Aorta (tissue), 5 donors: ENCODE measurements at regions not wholly inside any gene's neighbourhood (a gene's known extent, or its start where the extent isn't known, plus 50 kb on each side); places are given as distances from the start of the nearest gene placed in this dataset.

Source experiments
- ATAC-seq: fragments of 200-7000 bp; cut with Tn5 transposase; one replicate; pipeline ENCODE4 v1.9.1; 2022; ENCODE audit warnings: moderate library complexity; ENCODE audit not compliant: low FRiP score
- DNase-seq, 2 donors: peaks; one replicate each; pipeline ENCODE4 v3.0.0-alpha.2; 2020
- H3K27ac ChIP-seq, 2 donors: one replicate each; pipeline ENCODE4 v1.5.1; 2013; ENCODE audit warnings: low read length in 2 of 2, mild to moderate bottlenecking in 2 of 2, moderate library complexity in 2 of 2, control low read depth in 1 of 2, inconsistent platforms in 1 of 2, low read depth in 1 of 2
- H3K27me3 ChIP-seq, 2 donors: one replicate each; pipeline ENCODE4 v1.6.1; 2013; ENCODE audit warnings: control low read depth in 1 of 2, low read length in 1 of 2, mild to moderate bottlenecking in 1 of 2, moderate library complexity in 1 of 2; ENCODE audit not compliant: insufficient read depth in 2 of 2, control insufficient read depth in 1 of 2
- H3K36me3 ChIP-seq, 2 donors: one replicate each; pipeline ENCODE4 v1.6.1; 2013; ENCODE audit warnings: control low read depth in 1 of 2, low read length in 1 of 2, mild to moderate bottlenecking in 1 of 2; ENCODE audit not compliant: insufficient read depth in 2 of 2, control insufficient read depth in 1 of 2
- H3K4me1 ChIP-seq, 2 donors: one replicate each; pipeline ENCODE4 v1.6.1; 2013; ENCODE audit warnings: low read length in 2 of 2, control low read depth in 1 of 2, mild to moderate bottlenecking in 1 of 2, moderate library complexity in 1 of 2; ENCODE audit not compliant: insufficient read depth in 2 of 2, control insufficient read depth in 1 of 2
- H3K4me3 ChIP-seq, 2 donors: one replicate each; pipeline ENCODE4 v1.5.1; 2013; ENCODE audit warnings: low read length in 2 of 2, control low read depth in 1 of 2, mild to moderate bottlenecking in 1 of 2
- H3K9me3 ChIP-seq: one replicate; pipeline ENCODE4 v1.6.1; 2013; ENCODE audit warnings: mild to moderate bottlenecking, low read length; ENCODE audit not compliant: control insufficient read depth
- WGBS, 2 donors: extraction: QIAGEN DNeasy Blood & Tissue Kit; methylation state at CpG; one replicate each; pipeline ENCODE4 v1.1.7; 2013; 5-methylcytosine and 5-hydroxymethylcytosine counted together
- intact Hi-C, 2 donors: fragments of 100-400 bp; cut with DNase I; formaldehyde crosslinking; loops; one replicate each; pipeline versions ENCODE4 v1.14.2 to v1.15.0; 2022
- donor health status: healthy with polysubstance abuse.
- donor health status: Bipolar disorder and iron deficiency.
- donor health status: DM: no; HTN: no; CAD: no.
- donor health status: DM: no; HTN: no; CAD: no.
- donor health status: DM: yes; HTN: yes; CAD: no.

DNA sequence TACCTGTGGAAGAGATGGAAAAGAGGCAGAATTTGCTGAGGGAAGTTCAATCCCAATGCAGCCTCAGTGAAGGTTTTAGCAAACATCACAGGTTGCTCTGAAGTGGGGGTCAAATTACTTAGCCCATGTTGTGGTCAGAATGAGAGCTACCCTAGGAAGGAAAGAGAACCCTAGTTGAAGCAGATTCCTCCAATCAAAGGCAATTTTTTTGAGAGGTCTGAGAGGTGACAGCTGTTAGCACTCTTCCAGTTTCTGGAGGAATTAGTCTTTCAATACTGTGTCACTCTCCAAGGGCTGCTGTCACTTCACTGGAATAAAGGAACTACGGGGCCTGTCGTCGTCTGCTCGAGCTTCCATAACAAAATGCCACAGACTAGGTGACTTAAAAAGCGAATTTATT lies 584.2 kb upstream of the DPPA4 start:
- DNase-seq = no peak
- no peak for ATAC-seq
- WGBS, 2 donors = 81 to 82% methylated on average over 5 of the region's 5 CpGs
- no peaks in the 10 kb centered on the region for H3K27me3 ChIP-seq
- H3K4me3 ChIP-seq = no peak overlapping the region
- no peaks in the 10 kb centered on the region for H3K4me1 ChIP-seq
- H3K9me3 ChIP-seq = peaks cover 1% of the 10 kb centered on the region
- H3K36me3 ChIP-seq = no peaks in the 10 kb centered on the region
- no peak overlapping the region for H3K27ac ChIP-seq
- intact Hi-C loops = no loop called here

DNA sequence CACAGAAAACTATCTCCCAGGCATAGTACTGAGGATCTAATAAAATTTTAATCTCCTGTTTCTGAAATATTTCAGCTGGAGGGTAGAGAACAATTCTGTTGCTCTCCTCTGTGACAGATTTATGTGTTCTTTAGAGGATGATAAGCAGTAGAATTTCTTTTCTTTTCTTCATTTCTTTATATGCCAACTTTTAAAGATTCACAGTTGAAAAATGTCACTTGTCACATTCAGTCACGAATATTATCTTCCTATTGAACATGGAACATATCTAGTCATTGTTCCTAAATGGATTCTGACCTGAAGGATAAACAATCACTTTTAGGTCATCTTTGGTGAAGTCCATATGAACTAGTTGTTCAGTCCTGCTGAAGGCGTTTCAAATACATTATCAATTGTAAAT lies 585.5 kb upstream of the DPPA4 start:
- no peak overlapping the region for H3K27ac ChIP-seq
- no peak for ATAC-seq
- intact Hi-C loops = no loop called here

GRCh38 chr3:109923431-109923830 lies 586.1 kb upstream of the DPPA4 start:
- no peak for ATAC-seq
- WGBS, 2 donors = 95 to 97% methylated on average over 3 of the region's 3 CpGs
- intact Hi-C loops = no loop called here

More for the DNA sequence above, 585.5 kb upstream of the DPPA4 start:
- no peaks in the 10 kb centered on the region for H3K36me3 ChIP-seq
- 72 to 91% methylated on average over 2 of the region's 2 CpGs for WGBS, 2 donors
- no peak for DNase-seq
- H3K27me3 ChIP-seq = no peaks in the 10 kb centered on the region
- no peak overlapping the region for H3K4me3 ChIP-seq
- H3K4me1 ChIP-seq = no peaks in the 10 kb centered on the region
- peaks cover 1% of the 10 kb centered on the region for H3K9me3 ChIP-seq

DNA sequence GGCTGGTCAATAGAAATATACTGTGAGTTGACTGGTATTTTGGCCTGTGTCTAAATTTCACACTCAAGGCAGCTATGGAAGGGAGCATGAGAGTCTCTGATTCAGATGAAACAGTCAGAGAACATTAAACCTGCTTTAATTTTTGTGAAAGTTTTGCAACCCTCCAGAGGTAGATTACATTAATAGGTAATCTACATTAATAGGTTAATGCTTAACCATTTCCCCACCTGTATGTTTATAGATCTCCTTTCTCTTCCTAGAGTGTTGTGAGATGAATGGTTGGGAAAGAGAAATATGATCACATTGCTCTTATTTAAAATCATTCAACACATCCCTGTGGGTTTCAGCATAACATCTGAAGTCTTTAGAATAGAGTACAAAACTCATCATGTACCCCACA lies 586.9 kb upstream of the DPPA4 start:
- Histone ChIP-seq H3K9me3 (peaks cover 1% of the 10 kb centered on the region), H3K4me3 (no peak overlapping the region), H3K27me3 (no peaks in the 10 kb centered on the region), H3K27ac (no peak overlapping the region), H3K4me1 (no peaks in the 10 kb centered on the region), H3K36me3 (no peaks in the 10 kb centered on the region)
- no peak for ATAC-seq
- intact Hi-C loops = no loop called here
- DNase-seq = no peak

More at GRCh38 chr3:109923431-109923830, 586.1 kb upstream of the DPPA4 start:
- Histone ChIP-seq H3K4me1 (no peaks in the 10 kb centered on the region), H3K27ac (no peak overlapping the region), H3K4me3 (no peak overlapping the region), H3K9me3 (peaks cover 1% of the 10 kb centered on the region), H3K36me3 (no peaks in the 10 kb centered on the region), H3K27me3 (no peaks in the 10 kb centered on the region)
- DNase-seq = no peak

GRCh38 chr3:109926376-109926775 lies 589.0 kb upstream of the DPPA4 start:
- H3K27ac ChIP-seq = no peak overlapping the region
- no peaks in the 10 kb centered on the region for H3K27me3 ChIP-seq
- intact Hi-C loops = no loop called here
- H3K4me1 ChIP-seq = no peaks in the 10 kb centered on the region
- H3K4me3 ChIP-seq = no peak overlapping the region
- DNase-seq = no peak
- H3K9me3 ChIP-seq = peaks cover 1% of the 10 kb centered on the region
- no peaks in the 10 kb centered on the region for H3K36me3 ChIP-seq
- no peak for ATAC-seq
- 91 to 99% methylated on average over 8 of the region's 8 CpGs for WGBS, 2 donors

DNA sequence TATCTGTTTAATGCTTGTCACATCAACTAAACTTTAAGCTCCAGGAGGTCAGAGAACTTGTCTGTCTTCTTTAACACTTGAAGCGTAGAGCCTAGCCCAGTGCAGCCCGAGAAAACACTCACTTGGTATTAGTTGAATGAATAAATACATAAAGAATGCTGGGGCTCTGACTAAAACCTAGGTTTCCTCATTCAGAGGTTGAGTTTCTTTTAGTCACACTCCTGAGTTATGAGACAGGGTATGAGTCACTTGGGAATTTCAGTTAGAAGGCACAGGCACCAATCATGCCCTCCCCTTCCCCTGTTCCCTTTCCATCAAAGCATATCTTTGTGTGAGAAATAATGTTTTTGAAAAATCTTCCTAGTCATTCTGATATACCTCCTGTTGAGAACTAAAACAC lies 589.8 kb upstream of the DPPA4 start:
- Histone ChIP-seq H3K9me3 (no peaks in the 10 kb centered on the region), H3K27me3 (no peaks in the 10 kb centered on the region), H3K27ac (no peak overlapping the region), H3K36me3 (no peaks in the 10 kb centered on the region), H3K4me1 (no peaks in the 10 kb centered on the region), H3K4me3 (no peak overlapping the region)
- ATAC-seq (no peak), DNase-seq (no peak)
- intact Hi-C loops = no loop called here
- WGBS, 2 donors = 15 to 19% methylated on average over 2 of the region's 2 CpGs

GRCh38 chr3:109927726-109928125 lies 590.4 kb upstream of the DPPA4 start:
- ATAC-seq (no peak), DNase-seq (no peak)
- intact Hi-C loops = no loop called here
- H3K36me3 ChIP-seq = no peaks in the 10 kb centered on the region
- H3K27me3 ChIP-seq = no peaks in the 10 kb centered on the region
- H3K9me3 ChIP-seq = no peaks in the 10 kb centered on the region
- no peak overlapping the region for H3K4me3 ChIP-seq
- H3K4me1 ChIP-seq = no peaks in the 10 kb centered on the region
- no peak overlapping the region for H3K27ac ChIP-seq

- intact Hi-C loops = no loop called here
- H3K36me3 ChIP-seq = no peaks in the 10 kb centered on the region
- DNase-seq (no peak), ATAC-seq (no peak)
- 75 to 79% methylated on average over 3 of the region's 3 CpGs for WGBS, 2 donors
- no peaks in the 10 kb centered on the region for H3K9me3 ChIP-seq
- H3K4me3 ChIP-seq = no peak overlapping the region
- H3K4me1 ChIP-seq = no peaks in the 10 kb centered on the region
- H3K27me3 ChIP-seq = no peaks in the 10 kb centered on the region
- no peak overlapping the region for H3K27ac ChIP-seq
Observed at GRCh38 chr3:109930582-109930981, 593.2 kb upstream of the DPPA4 start.

DNA sequence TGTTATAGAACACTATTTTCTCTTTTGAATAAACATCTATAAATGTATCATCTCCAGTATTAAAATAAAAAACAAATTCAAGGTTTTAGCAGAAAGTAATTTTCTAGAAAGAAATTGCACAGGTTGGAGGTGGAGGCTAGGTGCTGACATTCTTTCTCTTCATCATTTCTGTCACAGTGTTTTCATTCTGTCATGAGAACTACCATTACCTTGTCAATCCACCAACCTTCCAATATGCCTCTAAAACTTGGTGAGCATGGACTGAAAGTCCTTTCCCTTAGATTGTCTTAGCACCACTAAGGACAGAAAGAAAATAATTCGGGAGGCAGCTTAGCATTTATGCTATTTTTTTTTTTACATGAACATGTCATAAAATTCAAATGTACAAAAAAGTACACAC lies 596.2 kb upstream of the DPPA4 start:
- no peak for DNase-seq
- H3K36me3 ChIP-seq = no peaks in the 10 kb centered on the region
- no peak overlapping the region for H3K27ac ChIP-seq
- 80 to 90% methylated on average over 1 of the region's 1 CpG for WGBS, 2 donors
- H3K4me3 ChIP-seq = no peak overlapping the region
- H3K4me1 ChIP-seq = no peaks in the 10 kb centered on the region
- H3K27me3 ChIP-seq = no peaks in the 10 kb centered on the region
- intact Hi-C loops = no loop called here
- ATAC-seq = no peak
- H3K9me3 ChIP-seq = no peaks in the 10 kb centered on the region
